PC-3 (cell line): ENCODE measurements at regions not wholly inside any gene's neighbourhood (a gene's known extent, or its start where the extent isn't known, plus 50 kb on each side); places are given as distances from the start of the nearest gene placed in this dataset.

ENCODE experiments used
- ATAC-seq: fragments of 200-7000 bp; cut with Tn5 transposase; 2 replicates; pipeline ENCODE4 v1.9.1; 2020; ENCODE audit warnings: mild to moderate bottlenecking, moderate library complexity
- BruUV-seq: library from RNA; stranded (reverse); fragments of 400-500 nt; replicated peaks from 2 replicates; lab custom pipeline; 2021; lab: Mats Ljungman, UMichigan
- CTCF ChIA-PET: fragments of 300-600 bp; sonication (Branson Sonifier 250); formaldehyde crosslinking; loops from one replicate; lab custom pipeline; 2022; ENCODE audit warnings: antibody characterized with exemption; lab: Charles Lee
- POLR2A ChIA-PET: fragments of 300-600 bp; sonication (Branson Sonifier 250); formaldehyde crosslinking; loops from one replicate; lab custom pipeline; 2022; ENCODE audit warnings: antibody characterized with exemption; ENCODE audit not compliant: unreplicated experiment; lab: Charles Lee
- DNase-seq: peaks from one replicate; pipeline ENCODE4 v3.0.0-alpha.2; 2015
- H2AFZ ChIP-seq: fragments of 300-600 bp; sonication (generic); 2 replicates; pipeline ENCODE4 v1.6.0; 2016; ENCODE audit warnings: antibody characterized with exemption, low read length
- H3F3A ChIP-seq: fragments of 300-600 bp; sonication (generic); one replicate; pipeline ENCODE4 v1.6.0; 2017; ENCODE audit warnings: antibody characterized with exemption, low read length, control low read depth, mild to moderate bottlenecking; ENCODE audit not compliant: unreplicated experiment
- H3K27ac ChIP-seq: fragments of 300-600 bp; sonication (generic); 2 replicates; pipeline ENCODE4 v1.5.1; 2016; ENCODE audit warnings: mild to moderate bottlenecking, low read length
- H3K27me3 ChIP-seq: fragments of 300-600 bp; sonication (generic); 2 replicates; pipeline ENCODE4 v1.6.1; 2016; ENCODE audit warnings: low read length, mixed read lengths
- H3K36me3 ChIP-seq: fragments of 300-600 bp; sonication (generic); 2 replicates; pipeline ENCODE4 v1.6.1; 2016; ENCODE audit warnings: low read depth, mixed run types, low read length, mixed read lengths
- H3K4me1 ChIP-seq: fragments of 300-600 bp; sonication (generic); 2 replicates; pipeline ENCODE4 v1.5.1; 2016; ENCODE audit warnings: low read length; ENCODE audit not compliant: insufficient read depth
- H3K4me2 ChIP-seq: fragments of 300-600 bp; sonication (generic); 2 replicates; pipeline ENCODE4 v1.6.0; 2016; ENCODE audit warnings: low read length
- H3K4me3 ChIP-seq: fragments of 300-600 bp; sonication (generic); 2 replicates; pipeline ENCODE4 v1.5.1; 2016; ENCODE audit warnings: mild to moderate bottlenecking, low read length, mixed read lengths
- H3K79me2 ChIP-seq: fragments of 300-600 bp; sonication (generic); 2 replicates; pipeline ENCODE4 v1.6.1; 2017; ENCODE audit warnings: low read length, mixed read lengths
- H3K9ac ChIP-seq: fragments of 300-600 bp; sonication (generic); 2 replicates; pipeline ENCODE4 v1.6.0; 2016; ENCODE audit warnings: mild to moderate bottlenecking, low read length
- H3K9me2 ChIP-seq: fragments of 300-600 bp; sonication (generic); replicated peaks from 2 replicates; pipeline ENCODE4 v1.6.1; 2016; ENCODE audit warnings: mixed run types, low read length, mixed read lengths
- H3K9me3 ChIP-seq: fragments of 300-600 bp; sonication (generic); 2 replicates; pipeline ENCODE4 v1.6.1; 2016; ENCODE audit warnings: low read length, mixed read lengths
- H4K20me1 ChIP-seq: fragments of 300-600 bp; sonication (generic); 2 replicates; pipeline ENCODE4 v1.6.1; 2016; ENCODE audit warnings: low read length, mixed read lengths
- EZH2 ChIP-seq: fragments of 300-600 bp; sonication (generic); IDR thresholded peaks from one replicate; pipeline ENCODE4 v1.6.1; 2017; ENCODE audit warnings: antibody characterized with exemption, mild to moderate bottlenecking, low read length; ENCODE audit not compliant: unreplicated experiment
- EZH2phosphoT487 ChIP-seq: fragments of 300-600 bp; sonication (generic); IDR thresholded peaks from 2 replicates; pipeline ENCODE4 v1.6.1; 2018; ENCODE audit warnings: mild to moderate bottlenecking, antibody characterized with exemption, low read length, borderline replicate concordance
- intact Hi-C: fragments of 100-400 bp; cut with micrococcal nuclease; formaldehyde crosslinking; loops from 2 replicates; pipeline ENCODE4 v1.9.0; 2023
- TF ChIP-seq, protein P1 (sequence below): fragments of 300-600 bp; sonication (generic); conservative IDR thresholded peaks from 2 replicates; pipeline ENCODE4 v1.5.1; 2017; ENCODE audit warnings: antibody characterized with exemption, low read depth, mild to moderate bottlenecking, low read length

GRCh38 chr5:29811914-29812679 lies 1381.4 kb upstream of the CDH6 start:
- POLR2A ChIA-PET = no interaction called here
- H3K79me2 ChIP-seq = no peaks in the 10 kb centered on the region
- ATAC-seq (peak; percentile 76), DNase-seq (peak; percentile 42)
- no peak overlapping the region for H3K9ac ChIP-seq
- no peaks in the 10 kb centered on the region for H3K36me3 ChIP-seq
- H3K4me3 ChIP-seq = no peak overlapping the region
- no peaks in the 10 kb centered on the region for H3K4me1 ChIP-seq
- H3K9me3 ChIP-seq = no peaks in the 10 kb centered on the region
- no peak overlapping the region for H3K4me2 ChIP-seq
- CTCF ChIA-PET = no interaction called here
- no peak overlapping the region for H3K27ac ChIP-seq
- no peaks in the 10 kb centered on the region for H4K20me1 ChIP-seq
- TF ChIP-seq, protein P1, sequence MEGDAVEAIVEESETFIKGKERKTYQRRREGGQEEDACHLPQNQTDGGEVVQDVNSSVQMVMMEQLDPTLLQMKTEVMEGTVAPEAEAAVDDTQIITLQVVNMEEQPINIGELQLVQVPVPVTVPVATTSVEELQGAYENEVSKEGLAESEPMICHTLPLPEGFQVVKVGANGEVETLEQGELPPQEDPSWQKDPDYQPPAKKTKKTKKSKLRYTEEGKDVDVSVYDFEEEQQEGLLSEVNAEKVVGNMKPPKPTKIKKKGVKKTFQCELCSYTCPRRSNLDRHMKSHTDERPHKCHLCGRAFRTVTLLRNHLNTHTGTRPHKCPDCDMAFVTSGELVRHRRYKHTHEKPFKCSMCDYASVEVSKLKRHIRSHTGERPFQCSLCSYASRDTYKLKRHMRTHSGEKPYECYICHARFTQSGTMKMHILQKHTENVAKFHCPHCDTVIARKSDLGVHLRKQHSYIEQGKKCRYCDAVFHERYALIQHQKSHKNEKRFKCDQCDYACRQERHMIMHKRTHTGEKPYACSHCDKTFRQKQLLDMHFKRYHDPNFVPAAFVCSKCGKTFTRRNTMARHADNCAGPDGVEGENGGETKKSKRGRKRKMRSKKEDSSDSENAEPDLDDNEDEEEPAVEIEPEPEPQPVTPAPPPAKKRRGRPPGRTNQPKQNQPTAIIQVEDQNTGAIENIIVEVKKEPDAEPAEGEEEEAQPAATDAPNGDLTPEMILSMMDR = peak; percentile 59
- no peak for TF ChIP-seq EZH2
- no peaks in the 10 kb centered on the region for H3F3A ChIP-seq
- H3K27me3 ChIP-seq = no peaks in the 10 kb centered on the region
- intact Hi-C loops = loop anchor here (1.0 to 10.0 kb wide), 2 partner anchors 445 to 797 kb away; no protein-coding TSS in a partner anchor
- no peak overlapping the region for H2AFZ ChIP-seq
- no TSS peak for BruUV-seq
- no peaks in the 10 kb centered on the region for H3K9me2 ChIP-seq

DNA sequence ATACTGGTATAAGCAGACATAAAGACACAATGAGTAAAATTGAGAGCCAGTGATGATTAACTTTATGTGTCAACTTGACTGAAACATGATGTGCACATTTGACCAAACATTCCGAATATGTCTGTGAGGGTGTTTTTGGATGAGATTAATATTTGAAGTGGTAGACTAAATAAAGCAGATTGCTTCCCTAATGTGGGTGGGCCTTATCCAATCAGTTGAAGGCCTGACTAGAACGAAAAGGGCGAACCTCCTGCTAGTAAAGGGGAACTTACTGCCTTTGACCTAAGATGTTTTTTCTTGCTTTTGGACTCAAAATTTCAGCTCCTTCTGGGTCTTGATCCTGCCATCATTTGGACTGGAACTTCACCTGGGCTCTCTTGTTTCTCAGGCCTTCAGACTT lies 1387.7 kb upstream of the CDH6 start:
- POLR2A ChIA-PET = no interaction called here
- Histone ChIP-seq H3F3A (no peaks in the 10 kb centered on the region), H3K4me1 (no peaks in the 10 kb centered on the region), H3K79me2 (no peaks in the 10 kb centered on the region), H3K27ac (no peak overlapping the region), H3K9ac (no peak overlapping the region), H3K9me3 (no peaks in the 10 kb centered on the region), H3K9me2 (0 out of 2 replicates have a peak, but pooled peaks cover 3% of the 10 kb centered on the region), H3K4me2 (no peak overlapping the region), H4K20me1 (no peaks in the 10 kb centered on the region), H3K27me3 (no peaks in the 10 kb centered on the region), H3K4me3 (no peak overlapping the region), H3K36me3 (no peaks in the 10 kb centered on the region), H2AFZ (no peak overlapping the region)
- BruUV-seq = no TSS peak
- DNase-seq (no peak), ATAC-seq (no peak)
- intact Hi-C loops = loop anchor here (10.0 kb wide), 1 partner anchor 581 kb away; no protein-coding TSS in a partner anchor
- CTCF ChIA-PET = no interaction called here
- TF ChIP-seq EZH2 = no peak

GRCh38 chr5:29800752-29801151 lies 1392.7 kb upstream of the CDH6 start:
- Histone ChIP-seq H2AFZ (no peak overlapping the region), H3K79me2 (no peaks in the 10 kb centered on the region), H3K4me2 (no peak overlapping the region), H3K27ac (no peak overlapping the region), H4K20me1 (no peaks in the 10 kb centered on the region), H3K4me1 (no peaks in the 10 kb centered on the region), H3K4me3 (no peak overlapping the region), H3K9me3 (no peaks in the 10 kb centered on the region), H3K36me3 (no peaks in the 10 kb centered on the region), H3K27me3 (no peaks in the 10 kb centered on the region), H3K9ac (no peak overlapping the region), H3K9me2 (0 out of 2 replicates have a peak, but pooled peaks cover 3% of the 10 kb centered on the region), H3F3A (no peaks in the 10 kb centered on the region)
- no TSS peak for BruUV-seq
- DNase-seq (no peak), ATAC-seq (no peak)
- TF ChIP-seq EZH2 = no peak
- TF ChIP-seq EZH2phosphoT487 = no peak
- TF ChIP-seq, protein P1 = no peak
- intact Hi-C loops = loop anchor here (10.0 kb wide), 1 partner anchor 576 kb away; no protein-coding TSS in a partner anchor
- ChIA-PET CTCF (no interaction called here), POLR2A (no interaction called here)
